DMS53 (cell line): ENCODE measurements at regions not wholly inside any gene's neighbourhood (a gene's known extent, or its start where the extent isn't known, plus 50 kb on each side); places are given as distances from the start of the nearest gene placed in this dataset.
A peak's percentile ranks its signal among the peaks of the same experiment; 100 is the strongest.

Source experiments
- DNase-seq: peaks from one replicate; lab custom pipeline; 2025; lab: John Stamatoyannopoulos, UW

GRCh38 chr2:176388861-176389260, 119.6 kb downstream of the MTX2 start:
- no peak for DNase-seq

GRCh38 chr2:176390276-176391147, 121.3 kb downstream of the MTX2 start:
- no peak for DNase-seq

GRCh38 chr2:176391148-176391419, 121.8 kb downstream of the MTX2 start:
- no peak for DNase-seq

- no peak for DNase-seq
Measured at GRCh38 chr2:176392249-176392648, 123.0 kb downstream of the MTX2 start.

- DNase-seq, result peak; percentile 21
Measured at GRCh38 chr2:176392744-176393414, 123.6 kb downstream of the MTX2 start.

- DNase-seq, result peak; percentile 45
Measured at GRCh38 chr2:176395273-176395854, 126.1 kb downstream of the MTX2 start.

GRCh38 chr2:176398243-176399073, 129.2 kb downstream of the MTX2 start:
- no peak for DNase-seq

- DNase-seq, result no peak
Measured at GRCh38 chr2:176399074-176399598, 129.9 kb downstream of the MTX2 start.

GRCh38 chr2:176405477-176405876, 136.2 kb downstream of the MTX2 start:
- DNase-seq, result no peak

- no peak for DNase-seq
Measured at GRCh38 chr2:176407706-176408105, 138.5 kb downstream of the MTX2 start.

- DNase-seq, result no peak
Measured at GRCh38 chr2:176409671-176410070, 140.4 kb downstream of the MTX2 start.

GRCh38 chr2:176412136-176412535, 142.9 kb downstream of the MTX2 start:
- DNase-seq, result no peak

GRCh38 chr2:176413786-176414185, 144.5 kb downstream of the MTX2 start:
- no peak for DNase-seq

GRCh38 chr2:176414641-176415040, 145.4 kb downstream of the MTX2 start:
- DNase-seq, result no peak

- no peak for DNase-seq
Measured at GRCh38 chr2:176415174-176415895, 146.1 kb downstream of the MTX2 start.

- DNase-seq, result no peak
Measured at GRCh38 chr2:176415937-176416499, 146.8 kb downstream of the MTX2 start.

- DNase-seq, result no peak
Measured at GRCh38 chr2:176418768-176419167, 149.5 kb downstream of the MTX2 start.

GRCh38 chr2:176419591-176420071, 150.4 kb downstream of the MTX2 start:
- no peak for DNase-seq

GRCh38 chr2:176421297-176422050, 152.2 kb downstream of the MTX2 start:
- no peak for DNase-seq

- DNase-seq, result no peak
Measured at GRCh38 chr2:176423819-176424218, 154.6 kb downstream of the MTX2 start.
